Bronchial epithelial cell (primary cell): ENCODE measurements at regions not wholly inside any gene's neighbourhood (a gene's known extent, or its start where the extent isn't known, plus 50 kb on each side); places are given as distances from the start of the nearest gene placed in this dataset.

ENCODE experiments used
- DNase-seq: peaks from one replicate; pipeline ENCODE4 v3.0.0-alpha.2; 2010; ENCODE audit warnings: low read depth
- FAIRE-seq: peaks from 2 replicates; lab custom pipeline; 2011; peaks lifted over from hg19 to GRCh38; lab: Jason Lieb, UNC
- H3K27me3 ChIP-seq: 2 replicates; pipeline ENCODE4 v1.5.1; 2011; ENCODE audit warnings: low read length; ENCODE audit not compliant: control insufficient read depth, insufficient read depth
- H3K36me3 ChIP-seq: 2 replicates; pipeline ENCODE4 v1.5.1; 2011; ENCODE audit warnings: low read length; ENCODE audit not compliant: control insufficient read depth, insufficient read depth
- H3K4me3 ChIP-seq: 2 replicates; pipeline ENCODE4 v1.5.1; 2011; ENCODE audit warnings: mild to moderate bottlenecking, low read depth, low read length, control low read depth
- TF ChIP-seq, protein P1 (sequence below): IDR thresholded peaks from 2 replicates; pipeline ENCODE4 v1.5.1; 2011; ENCODE audit warnings: mild to moderate bottlenecking, moderate library complexity, low read length, control low read depth, inconsistent platforms; ENCODE audit not compliant: insufficient read depth, severe bottlenecking

GRCh38 chr12:62164036-62164435, 96.2 kb upstream of the USP15 start:
- DNase-seq (no peak), FAIRE-seq (no peak)
- H3K36me3 ChIP-seq: no peaks in the 10 kb centered on the region
- TF ChIP-seq, protein P1, sequence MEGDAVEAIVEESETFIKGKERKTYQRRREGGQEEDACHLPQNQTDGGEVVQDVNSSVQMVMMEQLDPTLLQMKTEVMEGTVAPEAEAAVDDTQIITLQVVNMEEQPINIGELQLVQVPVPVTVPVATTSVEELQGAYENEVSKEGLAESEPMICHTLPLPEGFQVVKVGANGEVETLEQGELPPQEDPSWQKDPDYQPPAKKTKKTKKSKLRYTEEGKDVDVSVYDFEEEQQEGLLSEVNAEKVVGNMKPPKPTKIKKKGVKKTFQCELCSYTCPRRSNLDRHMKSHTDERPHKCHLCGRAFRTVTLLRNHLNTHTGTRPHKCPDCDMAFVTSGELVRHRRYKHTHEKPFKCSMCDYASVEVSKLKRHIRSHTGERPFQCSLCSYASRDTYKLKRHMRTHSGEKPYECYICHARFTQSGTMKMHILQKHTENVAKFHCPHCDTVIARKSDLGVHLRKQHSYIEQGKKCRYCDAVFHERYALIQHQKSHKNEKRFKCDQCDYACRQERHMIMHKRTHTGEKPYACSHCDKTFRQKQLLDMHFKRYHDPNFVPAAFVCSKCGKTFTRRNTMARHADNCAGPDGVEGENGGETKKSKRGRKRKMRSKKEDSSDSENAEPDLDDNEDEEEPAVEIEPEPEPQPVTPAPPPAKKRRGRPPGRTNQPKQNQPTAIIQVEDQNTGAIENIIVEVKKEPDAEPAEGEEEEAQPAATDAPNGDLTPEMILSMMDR: no peak
- H3K27me3 ChIP-seq: no peaks in the 10 kb centered on the region
- no peak overlapping the region for H3K4me3 ChIP-seq

DNA sequence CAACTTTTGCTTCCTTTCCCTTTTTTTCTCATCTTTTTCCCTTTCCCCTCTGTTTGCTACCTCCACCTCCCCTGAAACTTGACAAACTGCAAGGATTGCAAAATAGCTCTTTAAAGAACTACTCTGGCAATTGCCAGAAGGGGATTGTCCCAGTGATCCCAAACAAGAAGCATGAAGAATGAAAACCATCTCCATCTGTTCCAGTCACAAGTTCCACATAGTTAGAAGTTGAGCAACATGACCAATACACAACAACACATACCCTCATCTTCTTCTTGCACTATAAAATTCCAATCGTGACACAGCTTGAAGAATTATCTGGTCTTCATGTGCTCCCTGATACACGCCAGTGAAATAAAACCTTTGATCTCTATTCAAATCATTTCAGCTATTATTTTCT, 93.7 kb upstream of the USP15 start:
- no peak for FAIRE-seq
- no peak overlapping the region for H3K4me3 ChIP-seq
- TF ChIP-seq, protein P1: no peak
- no peaks in the 10 kb centered on the region for H3K27me3 ChIP-seq
- no peak for DNase-seq
- no peaks in the 10 kb centered on the region for H3K36me3 ChIP-seq

DNA sequence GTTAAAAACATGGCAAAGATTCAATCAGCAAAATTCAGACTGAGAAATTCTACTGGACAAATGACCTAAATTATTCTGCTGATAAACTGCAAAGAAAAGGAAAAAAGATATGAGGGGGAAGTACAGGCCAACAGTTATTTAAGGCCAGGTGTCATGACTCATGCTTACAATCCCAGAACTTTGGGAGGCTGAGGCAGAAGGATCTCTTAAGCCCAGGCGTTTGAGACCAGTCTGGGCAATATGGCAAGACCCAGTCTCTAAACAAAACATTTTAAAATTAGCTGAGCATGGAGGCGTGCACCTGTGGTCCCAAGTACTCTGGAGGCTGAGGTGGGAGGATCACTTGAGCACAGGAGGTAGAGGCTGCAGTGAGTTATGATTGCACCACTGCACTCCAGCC, 91.8 kb upstream of the USP15 start:
- no peak overlapping the region for H3K4me3 ChIP-seq
- FAIRE-seq: no peak
- no peak for DNase-seq

GRCh38 chr12:62170241-62170640, 90.0 kb upstream of the USP15 start:
- H3K4me3 ChIP-seq: no peak overlapping the region
- no peak for FAIRE-seq
- no peaks in the 10 kb centered on the region for H3K36me3 ChIP-seq
- DNase-seq: no peak
- TF ChIP-seq, protein P1: no peak
- no peaks in the 10 kb centered on the region for H3K27me3 ChIP-seq

More for the DNA sequence above, 91.8 kb upstream of the USP15 start:
- Histone ChIP-seq H3K27me3 (no peaks in the 10 kb centered on the region), H3K36me3 (no peaks in the 10 kb centered on the region)
- TF ChIP-seq, protein P1: no peak

DNA sequence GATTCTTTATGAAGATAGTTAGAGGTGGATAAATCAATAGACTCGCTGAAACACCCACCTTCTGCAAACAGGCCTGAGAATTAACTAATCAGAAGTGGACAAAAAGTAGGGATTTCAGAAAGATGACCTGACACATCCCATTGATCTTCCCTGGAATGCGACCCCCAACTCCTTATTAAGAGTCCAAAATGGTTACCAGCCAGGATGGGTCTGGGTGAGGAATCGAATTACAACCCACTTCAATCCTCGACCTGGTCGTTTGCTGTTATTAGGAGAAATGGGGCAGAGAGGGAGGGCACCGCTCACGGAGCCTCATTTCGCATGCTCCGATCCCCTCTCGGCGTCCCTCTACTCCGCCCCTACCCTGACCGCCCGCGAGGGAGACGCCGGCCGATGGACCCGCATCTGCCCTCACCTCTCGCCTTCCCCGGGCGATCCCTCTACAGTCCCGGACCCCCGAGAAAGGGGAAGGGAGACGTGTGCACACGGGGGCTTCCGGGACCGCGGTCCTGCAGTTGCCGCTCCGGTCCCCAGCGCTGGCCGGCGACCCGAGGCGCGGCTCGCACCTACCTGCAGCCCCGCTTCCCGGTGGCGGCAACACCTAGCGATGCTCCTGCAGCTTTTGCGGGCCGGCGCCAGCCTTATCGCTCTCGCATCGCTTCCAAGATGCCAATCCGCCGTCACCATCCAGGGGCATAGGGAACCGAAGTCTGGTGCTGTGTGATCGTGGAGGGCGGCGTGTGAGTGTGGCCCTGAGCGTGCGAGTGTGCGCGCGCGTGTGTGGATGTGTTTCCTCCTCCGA, 69.3 kb upstream of the USP15 start:
- Histone ChIP-seq H3K36me3 (no peaks in the 10 kb centered on the region), H3K4me3 (no peak overlapping the region), H3K27me3 (peaks cover 19% of the 10 kb centered on the region)
- no peak for DNase-seq
- TF ChIP-seq, protein P1: no peak
- FAIRE-seq: no peak
